SK-N-SH (cell line): ENCODE measurements at regions not wholly inside any gene's neighbourhood (a gene's known extent, or its start where the extent isn't known, plus 50 kb on each side); places are given as distances from the start of the nearest gene placed in this dataset.

Source experiments
- EZH2phosphoT487 ChIP-seq: fragments of 200-600 bp; sonication (generic); IDR thresholded peaks from 2 replicates; pipeline ENCODE4 v1.6.1; 2017; ENCODE audit warnings: low read depth, mixed run types, mild to moderate bottlenecking, antibody characterized with exemption, moderate library complexity, borderline replicate concordance
- FOXM1 ChIP-seq: IDR thresholded peaks from 2 replicates; pipeline ENCODE4 v1.4.0; 2012; ENCODE audit warnings: low read depth, mild to moderate bottlenecking
- JUND ChIP-seq: IDR thresholded peaks from 2 replicates; pipeline ENCODE4 v1.4.0; 2012
- POLR2AphosphoS5 ChIP-seq: IDR thresholded peaks from 2 replicates; pipeline ENCODE4 v1.6.1; 2012; ENCODE audit warnings: low read depth, low read length
- SIN3A ChIP-seq: IDR thresholded peaks from 2 replicates; pipeline ENCODE4 v1.6.1; 2012; ENCODE audit warnings: low read depth, mild to moderate bottlenecking, low read length, moderate library complexity, borderline replicate concordance
- SMC3 ChIP-seq: IDR thresholded peaks from 2 replicates; pipeline ENCODE4 v1.6.1; 2012; ENCODE audit warnings: low read depth, low read length, improper control_type of control experiment
- TAF1 ChIP-seq: IDR thresholded peaks from 2 replicates; pipeline ENCODE4 v1.6.1; 2012; ENCODE audit warnings: low read depth, mild to moderate bottlenecking, low read length, moderate library complexity, borderline replicate concordance
- TF ChIP-seq, protein P1 (sequence below): fragments of 200-600 bp; sonication (generic); IDR thresholded peaks from 2 replicates; pipeline ENCODE4 v1.6.1; 2017; ENCODE audit warnings: antibody characterized with exemption, mild to moderate bottlenecking, moderate library complexity
- TF ChIP-seq, protein P2 (sequence below): fragments of 150-350 bp; IDR thresholded peaks from 2 replicates; pipeline ENCODE4 v1.6.1; 2017; ENCODE audit warnings: antibody characterized with exemption, low read length, low read depth, borderline replicate concordance
- TF ChIP-seq, protein P3 (sequence below): IDR thresholded peaks from 2 replicates; pipeline ENCODE4 v1.4.0; 2012; ENCODE audit warnings: low read depth
- TF ChIP-seq, protein P4 (sequence below): IDR thresholded peaks from 2 replicates; pipeline ENCODE4 v1.6.1; 2012; ENCODE audit warnings: mild to moderate bottlenecking, low read depth, low read length, moderate library complexity

DNA sequence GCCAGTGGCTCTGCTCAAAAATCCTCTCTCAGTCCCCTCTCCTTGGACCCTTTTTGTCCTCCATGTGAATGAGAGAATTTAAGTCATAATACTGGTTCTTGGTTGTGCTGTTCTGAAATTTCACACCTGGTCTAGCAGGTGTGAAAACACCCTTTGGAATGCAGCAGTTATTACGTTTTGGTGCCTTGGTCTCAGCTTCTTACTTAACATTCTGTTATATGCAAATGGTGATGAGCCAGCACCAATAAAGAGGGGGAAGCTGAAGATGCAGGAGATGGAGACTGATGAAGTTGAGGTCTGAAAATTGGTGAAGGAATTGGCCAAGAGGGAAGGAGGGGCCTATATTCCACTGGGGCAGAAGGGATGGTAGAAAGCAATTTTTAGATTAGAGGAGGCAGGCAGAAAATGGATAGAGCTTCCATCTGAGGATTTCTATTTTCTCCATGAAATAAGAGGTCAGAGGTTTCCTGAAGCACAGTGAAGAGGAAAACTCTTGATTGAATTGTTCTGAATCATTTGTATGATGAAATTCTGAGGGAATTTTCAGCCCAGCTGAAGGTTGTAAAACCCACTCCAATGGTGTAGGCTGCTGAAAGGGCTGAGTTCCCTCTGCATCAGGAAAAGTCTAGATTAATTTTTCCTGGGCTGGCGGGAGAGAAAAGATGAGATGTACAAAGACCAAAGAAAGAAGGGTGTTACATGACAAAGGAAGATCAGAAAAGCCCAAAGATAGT lies 94.0 kb upstream of the FAM180A start:
- no peak for TF ChIP-seq JUND
- TF ChIP-seq, protein P1, sequence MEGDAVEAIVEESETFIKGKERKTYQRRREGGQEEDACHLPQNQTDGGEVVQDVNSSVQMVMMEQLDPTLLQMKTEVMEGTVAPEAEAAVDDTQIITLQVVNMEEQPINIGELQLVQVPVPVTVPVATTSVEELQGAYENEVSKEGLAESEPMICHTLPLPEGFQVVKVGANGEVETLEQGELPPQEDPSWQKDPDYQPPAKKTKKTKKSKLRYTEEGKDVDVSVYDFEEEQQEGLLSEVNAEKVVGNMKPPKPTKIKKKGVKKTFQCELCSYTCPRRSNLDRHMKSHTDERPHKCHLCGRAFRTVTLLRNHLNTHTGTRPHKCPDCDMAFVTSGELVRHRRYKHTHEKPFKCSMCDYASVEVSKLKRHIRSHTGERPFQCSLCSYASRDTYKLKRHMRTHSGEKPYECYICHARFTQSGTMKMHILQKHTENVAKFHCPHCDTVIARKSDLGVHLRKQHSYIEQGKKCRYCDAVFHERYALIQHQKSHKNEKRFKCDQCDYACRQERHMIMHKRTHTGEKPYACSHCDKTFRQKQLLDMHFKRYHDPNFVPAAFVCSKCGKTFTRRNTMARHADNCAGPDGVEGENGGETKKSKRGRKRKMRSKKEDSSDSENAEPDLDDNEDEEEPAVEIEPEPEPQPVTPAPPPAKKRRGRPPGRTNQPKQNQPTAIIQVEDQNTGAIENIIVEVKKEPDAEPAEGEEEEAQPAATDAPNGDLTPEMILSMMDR: no peak
- no peak for TF ChIP-seq TAF1
- no peak for TF ChIP-seq SMC3
- TF ChIP-seq FOXM1: no peak
- TF ChIP-seq, protein P2, sequence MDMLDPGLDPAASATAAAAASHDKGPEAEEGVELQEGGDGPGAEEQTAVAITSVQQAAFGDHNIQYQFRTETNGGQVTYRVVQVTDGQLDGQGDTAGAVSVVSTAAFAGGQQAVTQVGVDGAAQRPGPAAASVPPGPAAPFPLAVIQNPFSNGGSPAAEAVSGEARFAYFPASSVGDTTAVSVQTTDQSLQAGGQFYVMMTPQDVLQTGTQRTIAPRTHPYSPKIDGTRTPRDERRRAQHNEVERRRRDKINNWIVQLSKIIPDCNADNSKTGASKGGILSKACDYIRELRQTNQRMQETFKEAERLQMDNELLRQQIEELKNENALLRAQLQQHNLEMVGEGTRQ: no peak
- TF ChIP-seq, protein P3, sequence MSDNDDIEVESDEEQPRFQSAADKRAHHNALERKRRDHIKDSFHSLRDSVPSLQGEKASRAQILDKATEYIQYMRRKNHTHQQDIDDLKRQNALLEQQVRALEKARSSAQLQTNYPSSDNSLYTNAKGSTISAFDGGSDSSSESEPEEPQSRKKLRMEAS: no peak
- no peak for TF ChIP-seq POLR2AphosphoS5
- TF ChIP-seq EZH2phosphoT487: no peak
- no peak for TF ChIP-seq SIN3A
- TF ChIP-seq, protein P4, sequence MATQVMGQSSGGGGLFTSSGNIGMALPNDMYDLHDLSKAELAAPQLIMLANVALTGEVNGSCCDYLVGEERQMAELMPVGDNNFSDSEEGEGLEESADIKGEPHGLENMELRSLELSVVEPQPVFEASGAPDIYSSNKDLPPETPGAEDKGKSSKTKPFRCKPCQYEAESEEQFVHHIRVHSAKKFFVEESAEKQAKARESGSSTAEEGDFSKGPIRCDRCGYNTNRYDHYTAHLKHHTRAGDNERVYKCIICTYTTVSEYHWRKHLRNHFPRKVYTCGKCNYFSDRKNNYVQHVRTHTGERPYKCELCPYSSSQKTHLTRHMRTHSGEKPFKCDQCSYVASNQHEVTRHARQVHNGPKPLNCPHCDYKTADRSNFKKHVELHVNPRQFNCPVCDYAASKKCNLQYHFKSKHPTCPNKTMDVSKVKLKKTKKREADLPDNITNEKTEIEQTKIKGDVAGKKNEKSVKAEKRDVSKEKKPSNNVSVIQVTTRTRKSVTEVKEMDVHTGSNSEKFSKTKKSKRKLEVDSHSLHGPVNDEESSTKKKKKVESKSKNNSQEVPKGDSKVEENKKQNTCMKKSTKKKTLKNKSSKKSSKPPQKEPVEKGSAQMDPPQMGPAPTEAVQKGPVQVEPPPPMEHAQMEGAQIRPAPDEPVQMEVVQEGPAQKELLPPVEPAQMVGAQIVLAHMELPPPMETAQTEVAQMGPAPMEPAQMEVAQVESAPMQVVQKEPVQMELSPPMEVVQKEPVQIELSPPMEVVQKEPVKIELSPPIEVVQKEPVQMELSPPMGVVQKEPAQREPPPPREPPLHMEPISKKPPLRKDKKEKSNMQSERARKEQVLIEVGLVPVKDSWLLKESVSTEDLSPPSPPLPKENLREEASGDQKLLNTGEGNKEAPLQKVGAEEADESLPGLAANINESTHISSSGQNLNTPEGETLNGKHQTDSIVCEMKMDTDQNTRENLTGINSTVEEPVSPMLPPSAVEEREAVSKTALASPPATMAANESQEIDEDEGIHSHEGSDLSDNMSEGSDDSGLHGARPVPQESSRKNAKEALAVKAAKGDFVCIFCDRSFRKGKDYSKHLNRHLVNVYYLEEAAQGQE: no peak
